HepG2 (cell line): ENCODE measurements at regions not wholly inside any gene's neighbourhood (a gene's known extent, or its start where the extent isn't known, plus 50 kb on each side); places are given as distances from the start of the nearest gene placed in this dataset.

Experiments
- ATAC-seq: fragments of 200-7000 bp; cut with Tn5 transposase; 3 replicates; pipeline ENCODE4 v1.9.1; 2020; ENCODE audit warnings: mild to moderate bottlenecking, moderate library complexity
- BruUV-seq: library from RNA; stranded (reverse); fragments of 400-500 nt; replicated peaks from 2 replicates; lab custom pipeline; 2021; lab: Mats Ljungman, UMichigan
- CTCF ChIA-PET: fragments of 300-600 bp; formaldehyde crosslinking; extraction: SDS; loops from one replicate; lab custom pipeline; 2021; ENCODE audit warnings: low total read pairs, inconsistent platforms, low intra/inter-chr PET ratio; lab: Yijun Ruan, JAX
- POLR2A ChIA-PET: fragments of 350-600 bp; sonication (Branson Sonifier 250); formaldehyde crosslinking; loops from one replicate; lab custom pipeline; 2020; ENCODE audit warnings: antibody characterized with exemption, inconsistent platforms; lab: Yijun Ruan, JAX
- DNase-seq: peaks from one replicate; pipeline ENCODE4 v3.0.0-alpha.2; 2015; ENCODE audit warnings: low spot score
- FAIRE-seq: peaks from 3 replicates; lab custom pipeline; 2011; peaks lifted over from hg19 to GRCh38; lab: Jason Lieb, UNC
- H2AFZ ChIP-seq: one replicate; pipeline ENCODE4 v1.6.1; 2011; ENCODE audit warnings: low read length, inconsistent platforms
- H3K27ac ChIP-seq: fragments of 300-600 bp; 3 replicates; pipeline ENCODE4 v1.8.0; 2011; ENCODE audit warnings: mixed run types, mild to moderate bottlenecking, mixed read lengths, low read length, inconsistent platforms; ENCODE audit not compliant: insufficient read depth; ENCODE audit errors: extremely low read length
- H3K27me3 ChIP-seq, 2 experiments: fragments of 200-600 bp in 1 of 2; 2 replicates in 1 of 2; 3 replicates in 1 of 2; pipeline versions ENCODE4 v1.6.0 to v1.8.0; 2011; ENCODE audit warnings: low read length in 2 of 2, mild to moderate bottlenecking in 2 of 2, moderate library complexity in 2 of 2, inconsistent platforms in 1 of 2; ENCODE audit not compliant: insufficient read depth in 2 of 2, control insufficient read depth in 1 of 2
- H3K36me3 ChIP-seq, 2 experiments: fragments of 200-600 bp in 1 of 2; replicated peaks in 1 of 2; 2 replicates in 1 of 2; 3 replicates in 1 of 2; pipeline versions ENCODE4 v1.5.1 to v1.8.0; 2011; ENCODE audit warnings: low read length in 2 of 2, inconsistent platforms in 1 of 2; ENCODE audit not compliant: insufficient read depth in 2 of 2, control insufficient read depth in 1 of 2
- H3K4me1 ChIP-seq: 2 replicates; pipeline ENCODE4 v1.5.1; 2012; ENCODE audit warnings: low read length, inconsistent platforms; ENCODE audit not compliant: insufficient read depth
- H3K4me2 ChIP-seq: 2 replicates; pipeline ENCODE4 v1.6.0; 2011; ENCODE audit warnings: low read depth, low read length, inconsistent platforms
- H3K4me3 ChIP-seq, 3 experiments: fragments of 200-600 bp in 1 of 3; sonication (generic), shearing (Covaris generic) in 1 of 3; replicated peaks in 1 of 3; 2 replicates each; pipeline ENCODE4 v1.5.1; 2011 to 2016; ENCODE audit warnings: low read length in 3 of 3, inconsistent platforms in 2 of 3, low read depth in 2 of 3, mild to moderate bottlenecking in 2 of 3, control low read depth in 1 of 3, mixed read lengths in 1 of 3; ENCODE audit not compliant: insufficient read depth in 1 of 3
- H3K79me2 ChIP-seq: one replicate; pipeline ENCODE4 v1.6.1; 2011; ENCODE audit warnings: low read length, inconsistent platforms; ENCODE audit not compliant: insufficient read depth
- H3K9ac ChIP-seq: 2 replicates; pipeline ENCODE4 v1.6.0; 2011; ENCODE audit warnings: mild to moderate bottlenecking, low read depth, low read length, inconsistent platforms; ENCODE audit not compliant: insufficient read depth
- H3K9me3 ChIP-seq: 2 replicates; pipeline ENCODE4 v1.5.1; 2012; ENCODE audit warnings: mild to moderate bottlenecking, low read length
- H4K20me1 ChIP-seq: 2 replicates; pipeline ENCODE4 v1.6.0; 2011; ENCODE audit warnings: inconsistent platforms, mild to moderate bottlenecking, low read length, moderate library complexity; ENCODE audit not compliant: insufficient read depth
- AKAP8 ChIP-seq: sonication (generic); formaldehyde crosslinking; IDR thresholded peaks from 2 replicates; pipeline ENCODE4 v1.5.1; 2020; ENCODE audit warnings: mild to moderate bottlenecking, missing genetic modification reagents
- CBFB ChIP-seq: sonication (generic); formaldehyde crosslinking; IDR thresholded peaks from 2 replicates; pipeline ENCODE4 v1.4.0; 2020; ENCODE audit warnings: missing genetic modification reagents
- MTERF4 ChIP-seq: sonication (generic); formaldehyde crosslinking; IDR thresholded peaks from 2 replicates; pipeline ENCODE4 v1.8.0; 2023; ENCODE audit warnings: mild to moderate bottlenecking, missing genetic modification reagents
- PRDM10 ChIP-seq: sonication (generic); formaldehyde crosslinking; IDR thresholded peaks from 2 replicates; pipeline ENCODE4 v1.4.0; 2020; ENCODE audit warnings: low read depth, missing genetic modification reagents
- SETDB1 ChIP-seq: sonication (generic); formaldehyde crosslinking; IDR thresholded peaks from 2 replicates; pipeline ENCODE4 v1.5.1; 2020; ENCODE audit warnings: missing genetic modification reagents, mild to moderate bottlenecking, borderline replicate concordance
- THAP8 ChIP-seq: sonication (generic); formaldehyde crosslinking; IDR thresholded peaks from 2 replicates; pipeline ENCODE4 v1.5.1; 2020; ENCODE audit warnings: missing genetic modification reagents, mild to moderate bottlenecking, borderline replicate concordance
- ZNF335 ChIP-seq: sonication (generic); formaldehyde crosslinking; IDR thresholded peaks from 2 replicates; pipeline ENCODE4 v1.4.0; 2020; ENCODE audit warnings: missing genetic modification reagents
- ZNF451 ChIP-seq: sonication (generic); formaldehyde crosslinking; IDR thresholded peaks from 2 replicates; pipeline ENCODE4 v1.5.0; 2020; ENCODE audit warnings: mild to moderate bottlenecking, missing genetic modification reagents
- ZNF512 ChIP-seq: sonication (generic); formaldehyde crosslinking; IDR thresholded peaks from 2 replicates; pipeline ENCODE4 v1.4.0; 2020; ENCODE audit warnings: mild to moderate bottlenecking, missing genetic modification reagents
- ZNF749 ChIP-seq: sonication (generic); formaldehyde crosslinking; IDR thresholded peaks from 2 replicates; pipeline ENCODE4 v1.8.0; 2022; ENCODE audit warnings: mild to moderate bottlenecking, missing genetic modification reagents, moderate library complexity, borderline replicate concordance
- ZNF75D ChIP-seq: sonication (generic); formaldehyde crosslinking; IDR thresholded peaks from 2 replicates; pipeline ENCODE4 v1.8.1; 2023; ENCODE audit warnings: missing genetic modification reagents, mild to moderate bottlenecking, borderline replicate concordance
- ZNF761 ChIP-seq: sonication (generic); formaldehyde crosslinking; conservative IDR thresholded peaks from 2 replicates; pipeline ENCODE4 v1.4.0; 2020; ENCODE audit warnings: mild to moderate bottlenecking, missing genetic modification reagents
- ZSCAN30 ChIP-seq: sonication (generic); formaldehyde crosslinking; IDR thresholded peaks from 2 replicates; pipeline ENCODE4 v1.5.0; 2020; ENCODE audit warnings: mild to moderate bottlenecking, missing genetic modification reagents
- WGBS: methylation state at CpG from one replicate; pipeline ENCODE4 v1.1.6; 2017; ENCODE audit warnings: low lambda C conversion rate; 5-methylcytosine and 5-hydroxymethylcytosine counted together
- in situ Hi-C: cut with HindIII; loops from 2 replicates; pipeline ENCODE4 v1.10.0; 2017; ENCODE audit warnings: low pct_unique_long_range_greater_than_20kb; ENCODE audit not compliant: extremely low pct_ligation_motif_present
- intact Hi-C: fragments of 100-400 bp; cut with micrococcal nuclease; formaldehyde crosslinking; loops from one replicate; pipeline ENCODE4 v1.10.0; 2022; ENCODE audit not compliant: unreplicated experiment

- H3K27ac ChIP-seq = no peak overlapping the region
- H3K4me2 ChIP-seq = no peak overlapping the region
- CTCF ChIA-PET = no interaction called here
- intact Hi-C loops = no loop called here
- POLR2A ChIA-PET = no interaction called here
- H3K36me3 ChIP-seq = no peaks in the 10 kb centered on the region
- no peak overlapping the region for H3K9ac ChIP-seq
- H3K27me3 ChIP-seq = no peaks in the 10 kb centered on the region
- H3K4me3 ChIP-seq = no peak overlapping the region
- no peaks in the 10 kb centered on the region for H4K20me1 ChIP-seq
- FAIRE-seq = no peak
- no peak for ATAC-seq
- in situ Hi-C loops = no loop called here
- no peaks in the 10 kb centered on the region for H3K9me3 ChIP-seq
- no peak for DNase-seq
- no TSS peak for BruUV-seq
- WGBS = 31% methylated on average over 15 of the region's 17 CpGs
- no peak overlapping the region for H2AFZ ChIP-seq
- H3K4me1 ChIP-seq = no peaks in the 10 kb centered on the region
- no peaks in the 10 kb centered on the region for H3K79me2 ChIP-seq
- TF ChIP-seq ZNF451 = no peak
- TF ChIP-seq ZNF749 (CRISPR knock-in tag) = no peak
- no peak for TF ChIP-seq SETDB1 (CRISPR knock-in tag)
- no peak for TF ChIP-seq ZNF335 (CRISPR knock-in tag)
- no peak for TF ChIP-seq ZNF761 (CRISPR knock-in tag)
- no peak for TF ChIP-seq THAP8 (CRISPR knock-in tag)
- TF ChIP-seq MTERF4 (CRISPR knock-in tag) = no peak
- TF ChIP-seq ZNF75D (CRISPR knock-in tag) = no peak
- TF ChIP-seq ZNF512 (CRISPR knock-in tag) = no peak
- no peak for TF ChIP-seq PRDM10 (CRISPR knock-in tag)
- no peak for TF ChIP-seq ZSCAN30 (CRISPR knock-in tag)
- TF ChIP-seq AKAP8 (CRISPR knock-in tag) = no peak
- TF ChIP-seq CBFB (CRISPR knock-in tag) = no peak
These were observed 117.4 kb downstream of the NGF start for GRCh38 chr1:115220340-115221270.
